A549 (cell line): ENCODE measurements at regions not wholly inside any gene's neighbourhood (a gene's known extent, or its start where the extent isn't known, plus 50 kb on each side); places are given as distances from the start of the nearest gene placed in this dataset.

Experiments used
- CHD2 ChIP-seq: fragments of 150-350 bp; IDR thresholded peaks from 2 replicates; pipeline ENCODE4 v1.6.1; 2014; ENCODE audit warnings: low read length; ENCODE audit not compliant: partially characterized antibody
- EP300 ChIP-seq, 2 experiments: fragments of >200 bp; sonication (Bioruptor Twin); formaldehyde crosslinking; IDR thresholded peaks; 2 replicates in 1 of 2; 3 replicates in 1 of 2; pipeline ENCODE4 v1.6.1; 2016 to 2017
- MAFK ChIP-seq: fragments of 450-650 bp; IDR thresholded peaks from 2 replicates; pipeline ENCODE4 v1.6.1; 2014; ENCODE audit not compliant: partially characterized antibody
- POLR2A ChIP-seq: IDR thresholded peaks from 2 replicates; pipeline ENCODE4 v1.6.1; 2012; ENCODE audit warnings: mild to moderate bottlenecking, low read length
- RFX5 ChIP-seq: fragments of 450-650 bp; IDR thresholded peaks from 2 replicates; pipeline ENCODE4 v1.7.1; 2014; ENCODE audit warnings: antibody characterized with exemption, mild to moderate bottlenecking, moderate library complexity

GRCh38 chr3:197392961-197393360, 94.5 kb upstream of the DLG1 start:
- TF ChIP-seq MAFK, result no peak
- no peak for TF ChIP-seq EP300 (IDR thresholded peaks at IDR 0.05)
- no peak for TF ChIP-seq RFX5
- no peak for TF ChIP-seq POLR2A
- no peak for TF ChIP-seq CHD2
